ENCODE measurements at regions not wholly inside any gene's neighbourhood (a gene's known extent, or its start where the extent isn't known, plus 50 kb on each side); places are given as distances from the start of the nearest gene placed in this dataset.
A peak's percentile ranks its signal among the peaks of the same experiment; 100 is the strongest.

DNA sequence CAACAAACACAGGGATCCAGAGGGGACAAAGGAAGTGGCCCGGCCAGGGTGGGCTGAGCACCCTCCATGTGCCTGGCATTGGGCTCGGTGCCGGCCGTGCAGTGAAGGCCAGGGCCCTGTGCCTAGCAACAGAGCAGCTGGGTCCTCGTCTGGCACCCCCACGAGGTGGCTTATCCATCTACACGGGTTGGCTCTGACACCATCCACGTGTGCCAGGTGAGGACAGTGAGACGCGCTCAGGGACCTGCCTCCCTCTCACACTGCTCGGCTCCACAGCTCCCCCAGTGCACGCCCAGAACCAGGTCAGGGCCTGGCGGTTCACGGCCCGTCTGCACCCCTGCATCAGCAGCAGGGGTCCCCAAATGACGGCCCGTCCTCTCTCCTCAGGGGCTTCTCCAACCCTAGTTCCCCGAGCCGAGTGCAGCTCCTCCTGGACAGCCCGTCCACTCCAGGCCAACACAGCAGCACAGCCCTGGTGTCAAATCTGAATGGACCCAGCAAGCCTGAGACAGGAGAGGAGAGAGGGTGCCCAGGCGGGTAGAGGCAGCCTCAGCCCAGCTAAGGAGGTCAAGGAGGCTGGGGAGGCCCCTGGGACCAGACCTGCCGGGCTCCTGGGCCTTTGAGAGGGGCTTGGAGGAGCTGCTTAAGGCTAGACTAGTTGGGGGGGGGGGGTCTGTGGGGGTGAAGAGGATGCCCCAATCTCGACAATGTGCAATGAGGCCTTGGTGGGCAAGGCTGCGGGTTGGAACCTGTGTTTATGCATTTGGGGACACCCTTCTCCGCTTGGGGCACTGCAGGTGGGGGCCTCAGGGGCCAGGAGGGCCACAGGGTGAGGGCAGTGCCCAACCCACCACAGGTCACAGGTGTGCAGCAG is 113.6 kb downstream of the FAM53A start:
- no peaks in the 10 kb centered on the region for H3K9me3 ChIP-seq
- WGBS, 5 donors, result 73 to 84% (median 83%) methylated on average over 13 to 25 of the region's 25 CpGs
- DNase-seq, result peak; percentile 71
- TF ChIP-seq POLR2AphosphoS5 (IDR thresholded peaks at IDR 0.05) (no peak), POLR2A (IDR thresholded peaks at IDR 0.05) (no peak)
- TF ChIP-seq, protein P1, sequence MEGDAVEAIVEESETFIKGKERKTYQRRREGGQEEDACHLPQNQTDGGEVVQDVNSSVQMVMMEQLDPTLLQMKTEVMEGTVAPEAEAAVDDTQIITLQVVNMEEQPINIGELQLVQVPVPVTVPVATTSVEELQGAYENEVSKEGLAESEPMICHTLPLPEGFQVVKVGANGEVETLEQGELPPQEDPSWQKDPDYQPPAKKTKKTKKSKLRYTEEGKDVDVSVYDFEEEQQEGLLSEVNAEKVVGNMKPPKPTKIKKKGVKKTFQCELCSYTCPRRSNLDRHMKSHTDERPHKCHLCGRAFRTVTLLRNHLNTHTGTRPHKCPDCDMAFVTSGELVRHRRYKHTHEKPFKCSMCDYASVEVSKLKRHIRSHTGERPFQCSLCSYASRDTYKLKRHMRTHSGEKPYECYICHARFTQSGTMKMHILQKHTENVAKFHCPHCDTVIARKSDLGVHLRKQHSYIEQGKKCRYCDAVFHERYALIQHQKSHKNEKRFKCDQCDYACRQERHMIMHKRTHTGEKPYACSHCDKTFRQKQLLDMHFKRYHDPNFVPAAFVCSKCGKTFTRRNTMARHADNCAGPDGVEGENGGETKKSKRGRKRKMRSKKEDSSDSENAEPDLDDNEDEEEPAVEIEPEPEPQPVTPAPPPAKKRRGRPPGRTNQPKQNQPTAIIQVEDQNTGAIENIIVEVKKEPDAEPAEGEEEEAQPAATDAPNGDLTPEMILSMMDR (IDR thresholded peaks at IDR 0.05 in 8 of 11, conservative IDR thresholded peaks at IDR 0.05 in 3 of 11), result no peak
- no peak overlapping the region for H3K4me3 ChIP-seq
- intact Hi-C loops (cut with DNase I; ENCODE audit: low total_unique reads), result no loop called here
- no peak overlapping the region for H3K27ac ChIP-seq
- no peaks in the 10 kb centered on the region for H3K36me3 ChIP-seq
- H3K27me3 ChIP-seq (replicated peaks in 1 of 7), result peaks cover 0 to 48% (median 33%) of the 10 kb centered on the region in 7 donors
- H3K4me1 ChIP-seq, result peaks cover 0 to 30% (median 3%) of the 10 kb centered on the region in 6 donors

DNA sequence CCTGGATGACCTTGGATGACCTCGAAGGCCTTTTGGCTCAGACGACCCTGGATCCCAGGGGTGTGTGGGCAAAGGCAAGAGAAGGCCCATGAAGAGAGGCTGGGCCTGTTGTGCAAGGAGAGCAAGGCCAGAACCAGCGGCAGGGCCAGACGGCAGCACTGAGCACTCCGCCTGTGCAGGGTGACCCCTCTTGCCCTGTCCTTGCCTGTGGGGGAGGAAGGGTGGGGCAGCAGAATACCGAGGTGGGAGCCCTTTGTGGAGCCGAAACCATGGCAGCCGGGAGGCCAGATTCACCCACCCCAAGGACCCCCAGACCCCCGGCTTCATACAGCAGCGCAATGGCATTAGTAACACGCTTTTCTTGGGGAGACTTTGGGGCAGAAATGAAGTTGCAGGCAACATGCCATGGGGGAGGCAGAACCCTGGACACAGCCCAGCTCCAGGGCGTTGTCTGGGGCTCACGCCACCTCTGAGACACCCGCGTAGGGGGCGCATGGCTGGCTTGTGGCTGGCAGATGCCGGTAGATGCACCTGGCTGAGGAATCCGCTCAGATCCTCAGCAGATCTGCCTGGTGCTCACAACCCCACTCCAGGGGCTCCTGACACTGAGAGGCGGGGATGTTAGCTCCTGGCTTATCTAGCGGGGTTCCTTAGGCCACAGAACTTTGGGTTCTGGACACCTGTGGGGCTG is 114.5 kb downstream of the FAM53A start:
- Histone ChIP-seq H3K27me3 (replicated peaks in 1 of 7) (peaks cover 0 to 57% (median 42%) of the 10 kb centered on the region in 7 donors), H3K4me1 (peaks cover 0 to 30% (median 3%) of the 10 kb centered on the region in 6 donors), H3K4me3 (peak overlapping the region in 2 of 8 donors; percentile 20 to 50), H3K27ac (peak overlapping the region in 6 of 8 donors; percentile 3 to 76 (median 68)), H3K36me3 (no peaks in the 10 kb centered on the region), H3K9me3 (no peaks in the 10 kb centered on the region)
- TF ChIP-seq POLR2A (IDR thresholded peaks at IDR 0.05), result no peak
- TF ChIP-seq, protein P1 (IDR thresholded peaks at IDR 0.05 in 8 of 11, conservative IDR thresholded peaks at IDR 0.05 in 3 of 11), result no peak
- peak in 1 of 3 donors; percentile 35 for TF ChIP-seq POLR2AphosphoS5 (IDR thresholded peaks at IDR 0.05)
- intact Hi-C loops (cut with DNase I; ENCODE audit: low total_unique reads), result no loop called here
- WGBS, 5 donors, result 63 to 71% (median 67%) methylated on average over 17 to 20 of the region's 20 CpGs
- peak; percentile 76 for DNase-seq

DNA sequence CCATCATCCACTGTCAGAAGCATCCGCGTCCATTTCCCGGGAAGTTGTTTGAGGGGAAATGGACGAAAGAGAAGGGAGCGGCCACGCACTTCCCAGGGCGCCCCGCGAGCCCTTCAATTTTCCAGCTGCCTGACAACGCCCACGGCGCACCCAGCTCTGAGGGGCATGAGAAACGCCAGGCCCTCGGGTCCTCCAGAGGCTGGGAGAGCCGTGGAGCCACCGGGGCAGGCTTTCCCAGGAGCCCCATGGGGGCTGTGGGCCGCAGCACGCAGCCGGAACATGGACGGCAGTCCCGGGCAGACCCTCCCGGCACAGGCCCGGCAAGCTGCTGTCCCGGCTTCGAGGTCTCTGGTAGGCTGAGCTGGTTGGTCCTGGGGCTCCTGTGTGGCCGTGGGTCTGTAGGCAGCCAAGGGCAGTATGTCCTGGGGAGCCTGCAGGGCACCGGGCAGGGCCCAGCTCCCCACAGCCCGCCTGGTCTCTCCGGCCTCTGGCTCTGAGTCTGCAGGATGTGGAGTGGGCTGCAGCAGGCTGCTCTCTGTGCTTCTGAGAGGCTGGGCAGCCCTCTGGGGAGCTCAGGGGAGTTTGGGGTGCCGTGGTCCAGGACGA is 115.2 kb downstream of the FAM53A start:
- Histone ChIP-seq H3K4me3 (peak overlapping the region in 2 of 8 donors; percentile 20 to 50), H3K27me3 (replicated peaks in 1 of 7) (peaks cover 0 to 64% (median 47%) of the 10 kb centered on the region in 7 donors), H3K36me3 (no peaks in the 10 kb centered on the region), H3K9me3 (no peaks in the 10 kb centered on the region), H3K4me1 (peaks cover 0 to 30% (median 3%) of the 10 kb centered on the region in 6 donors), H3K27ac (peak overlapping the region in 6 of 8 donors; percentile 3 to 76 (median 68))
- TF ChIP-seq POLR2AphosphoS5 (IDR thresholded peaks at IDR 0.05), result peak; percentile 41 to 61 (median 59)
- TF ChIP-seq, protein P1 (IDR thresholded peaks at IDR 0.05 in 8 of 11, conservative IDR thresholded peaks at IDR 0.05 in 3 of 11), result no peak
- intact Hi-C loops (cut with DNase I; ENCODE audit: low total_unique reads), result no loop called here
- DNase-seq, result peak; percentile 77
- WGBS, 5 donors, result 54 to 61% (median 60%) methylated on average over 7 to 31 of the region's 31 CpGs
